Endothelial cell (in vitro differentiated cells): ENCODE measurements at regions not wholly inside any gene's neighbourhood (a gene's known extent, or its start where the extent isn't known, plus 50 kb on each side); places are given as distances from the start of the nearest gene placed in this dataset.
"Not testable (repeated sequence)": the region's sequence is repeated elsewhere in the genome, so short reads cannot be mapped to it uniquely, and the experiment has no call there.

Source experiments
- DNase-seq: peaks from one replicate; pipeline ENCODE4 v3.0.0; 2021; ENCODE audit warnings: low spot score
- H3K27ac Mint-ChIP-seq: one replicate; pipeline ENCODE4 v1.8.0; 2021; ENCODE audit warnings: mixed read lengths, inconsistent platforms; ENCODE audit not compliant: unreplicated experiment
- H3K27me3 Mint-ChIP-seq: one replicate; pipeline ENCODE4 v1.8.0; 2021; ENCODE audit warnings: mild to moderate bottlenecking, moderate library complexity, mixed read lengths, inconsistent platforms; ENCODE audit not compliant: unreplicated experiment
- H3K36me3 Mint-ChIP-seq: one replicate; pipeline ENCODE4 v1.8.0; 2021; ENCODE audit warnings: mild to moderate bottlenecking, low read depth, mixed read lengths, inconsistent platforms; ENCODE audit not compliant: unreplicated experiment
- H3K4me1 Mint-ChIP-seq: one replicate; pipeline ENCODE4 v1.8.0; 2021; ENCODE audit warnings: mild to moderate bottlenecking, mixed read lengths, inconsistent platforms; ENCODE audit not compliant: unreplicated experiment
- H3K4me3 Mint-ChIP-seq: one replicate; pipeline ENCODE4 v1.8.0; 2021; ENCODE audit warnings: mild to moderate bottlenecking, mixed read lengths, inconsistent platforms; ENCODE audit not compliant: unreplicated experiment
- H3K9me3 Mint-ChIP-seq: one replicate; pipeline ENCODE4 v1.8.0; 2021; ENCODE audit warnings: mixed read lengths, inconsistent platforms; ENCODE audit not compliant: unreplicated experiment
- CTCF ChIP-seq: fragments of 200-600 bp; sonication (generic); IDR thresholded peaks from one replicate; pipeline ENCODE4 v1.5.0; 2021; ENCODE audit warnings: antibody characterized with exemption; ENCODE audit not compliant: unreplicated experiment

- TF ChIP-seq CTCF: no peak
- H3K4me1 Mint-ChIP-seq: no peaks in the 10 kb centered on the region
- DNase-seq: no peak
- no peak overlapping the region for H3K27ac Mint-ChIP-seq
- H3K27me3 Mint-ChIP-seq: no peaks in the 10 kb centered on the region
- H3K36me3 Mint-ChIP-seq: no peaks in the 10 kb centered on the region
- no peak overlapping the region for H3K4me3 Mint-ChIP-seq
- H3K9me3 Mint-ChIP-seq: no peaks in the 10 kb centered on the region
Measured at GRCh38 chr15:38638126-38638525, 73.5 kb upstream of the RASGRP1 start.

- no peak for TF ChIP-seq CTCF
- Mint-ChIP-seq H3K27ac (no peak overlapping the region), H3K9me3 (no peaks in the 10 kb centered on the region)
Measured at GRCh38 chr15:38638811-38639210, 74.2 kb upstream of the RASGRP1 start.

GRCh38 chr15:38642689-38643270, 78.2 kb upstream of the RASGRP1 start:
- Mint-ChIP-seq H3K27ac (no peak overlapping the region), H3K4me1 (no peaks in the 10 kb centered on the region), H3K27me3 (no peaks in the 10 kb centered on the region), H3K9me3 (no peaks in the 10 kb centered on the region), H3K36me3 (no peaks in the 10 kb centered on the region), H3K4me3 (no peak overlapping the region)
- no peak for DNase-seq
- no peak for TF ChIP-seq CTCF

More at GRCh38 chr15:38638811-38639210, 74.2 kb upstream of the RASGRP1 start:
- Mint-ChIP-seq H3K4me3 (no peak overlapping the region), H3K36me3 (no peaks in the 10 kb centered on the region), H3K27me3 (no peaks in the 10 kb centered on the region), H3K4me1 (no peaks in the 10 kb centered on the region)
- no peak for DNase-seq

- not testable (repeated sequence) for H3K36me3 Mint-ChIP-seq, H3K27me3 Mint-ChIP-seq, H3K27ac Mint-ChIP-seq, H3K9me3 Mint-ChIP-seq, H3K4me3 Mint-ChIP-seq, H3K4me1 Mint-ChIP-seq, DNase-seq
Measured at GRCh38 chr15:38644353-38644752, 79.7 kb upstream of the RASGRP1 start.

GRCh38 chr15:38646716-38647115, 82.1 kb upstream of the RASGRP1 start:
- H3K27me3 Mint-ChIP-seq: no peaks in the 10 kb centered on the region
- H3K27ac Mint-ChIP-seq: no peak overlapping the region
- H3K4me3 Mint-ChIP-seq: no peak overlapping the region
- H3K9me3 Mint-ChIP-seq: no peaks in the 10 kb centered on the region
- DNase-seq: no peak
- no peaks in the 10 kb centered on the region for H3K4me1 Mint-ChIP-seq
- TF ChIP-seq CTCF: no peak
- H3K36me3 Mint-ChIP-seq: no peaks in the 10 kb centered on the region
